Left ventricle myocardium superior (tissue), 1 donor: ENCODE measurements at regions not wholly inside any gene's neighbourhood (a gene's known extent, or its start where the extent isn't known, plus 50 kb on each side); places are given as distances from the start of the nearest gene placed in this dataset.
A peak's percentile ranks its signal among the peaks of the same experiment; 100 is the strongest.

Experiments
- ATAC-seq: fragments of 200-7000 bp; cut with Tn5 transposase; one replicate; pipeline ENCODE4 v1.9.1; 2020; ENCODE audit warnings: mild to moderate bottlenecking, moderate library complexity
- DNase-seq: peaks from one replicate; pipeline ENCODE4 v3.0.0-alpha.2; 2020
- intact Hi-C: fragments of 100-400 bp; cut with micrococcal nuclease; formaldehyde crosslinking; loops from one replicate; pipeline ENCODE4 v1.11.0; 2022
- donor health status: DM: no; HTN: yes; CAD: no; lungs with severe emphysema.

DNA sequence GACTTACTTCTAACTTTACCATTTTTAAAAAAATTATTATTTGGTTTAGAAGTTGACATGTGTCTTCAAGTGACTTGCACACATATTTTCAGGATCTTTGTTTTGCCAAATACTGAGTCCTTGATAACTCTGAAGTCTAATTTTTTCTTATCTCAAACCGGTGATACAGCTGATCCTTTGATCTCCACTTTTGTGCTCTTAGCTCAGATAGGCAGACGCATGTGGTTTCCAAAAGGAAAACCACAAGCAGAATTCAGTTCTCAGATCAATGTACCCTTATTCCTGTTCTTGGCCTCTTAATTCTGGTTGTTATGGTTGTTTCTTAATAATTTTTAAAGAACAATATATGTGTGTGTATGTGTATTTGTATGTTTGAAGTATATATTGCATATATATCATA is 238.3 kb upstream of the EDIL3 start:
- intact Hi-C loops, result no loop called here
- no peak for ATAC-seq
- no peak for DNase-seq

DNA sequence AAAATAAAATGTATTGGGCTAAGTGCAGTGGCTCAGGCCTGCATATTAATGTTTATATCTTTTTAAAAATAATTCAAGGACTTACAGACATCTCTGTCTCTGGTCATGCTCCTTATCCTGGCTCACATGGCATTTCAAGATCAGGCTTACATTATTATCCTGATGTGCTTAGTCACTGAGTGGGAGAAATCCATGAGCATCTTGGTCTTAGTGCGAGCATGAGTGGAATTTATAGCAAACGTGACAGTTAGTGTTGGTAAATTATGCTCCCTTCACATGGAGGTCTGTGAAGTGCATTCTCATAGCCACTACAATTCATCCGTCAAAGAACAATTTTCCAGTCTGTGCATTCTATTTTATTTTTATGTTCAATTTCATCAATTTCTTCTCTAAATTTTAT is 237.8 kb upstream of the EDIL3 start:
- intact Hi-C loops, result no loop called here

DNA sequence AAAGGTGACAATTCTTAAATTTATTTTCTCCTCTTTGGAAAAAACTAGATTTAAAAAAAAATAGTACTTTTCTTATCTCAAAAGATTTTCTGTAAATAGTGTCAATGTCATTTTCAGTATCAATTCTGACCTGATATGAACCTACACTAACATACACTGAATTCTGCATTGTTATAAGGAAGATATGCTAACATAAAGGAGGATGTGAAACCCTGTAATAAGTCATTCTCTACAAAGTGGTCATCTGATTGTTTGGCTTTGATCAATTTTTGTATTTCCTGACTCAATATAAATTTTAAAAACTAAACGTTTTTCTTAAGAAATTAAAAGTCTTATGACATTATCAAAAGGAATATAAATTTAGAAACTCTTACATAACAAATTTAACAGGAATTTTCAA is 233.6 kb upstream of the EDIL3 start:
- intact Hi-C loops, result no loop called here
- no peak for ATAC-seq
- no peak for DNase-seq

More for the DNA sequence above, 237.8 kb upstream of the EDIL3 start:
- DNase-seq (no peak), ATAC-seq (no peak)

DNA sequence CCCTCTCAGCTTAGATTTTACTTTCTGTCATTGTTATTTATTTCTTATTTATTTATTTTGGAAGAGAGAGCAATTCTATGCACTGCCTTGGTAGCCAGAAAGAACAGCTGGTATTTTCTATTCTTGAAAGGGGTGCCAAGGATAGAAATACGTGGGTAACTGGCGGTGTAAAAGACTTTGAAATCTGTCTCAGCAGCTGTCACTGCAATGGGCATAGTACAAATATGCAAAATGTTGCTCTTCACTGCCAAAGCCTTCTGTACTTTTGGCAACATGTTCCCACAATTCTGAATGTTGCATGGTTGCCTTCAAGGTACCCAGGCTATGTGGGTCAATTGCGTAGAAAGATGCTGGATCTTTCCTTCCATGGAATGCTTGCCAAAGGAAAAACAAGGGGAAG is 230.2 kb upstream of the EDIL3 start:
- ATAC-seq, result no peak
- intact Hi-C loops, result no loop called here
- DNase-seq, result no peak

DNA sequence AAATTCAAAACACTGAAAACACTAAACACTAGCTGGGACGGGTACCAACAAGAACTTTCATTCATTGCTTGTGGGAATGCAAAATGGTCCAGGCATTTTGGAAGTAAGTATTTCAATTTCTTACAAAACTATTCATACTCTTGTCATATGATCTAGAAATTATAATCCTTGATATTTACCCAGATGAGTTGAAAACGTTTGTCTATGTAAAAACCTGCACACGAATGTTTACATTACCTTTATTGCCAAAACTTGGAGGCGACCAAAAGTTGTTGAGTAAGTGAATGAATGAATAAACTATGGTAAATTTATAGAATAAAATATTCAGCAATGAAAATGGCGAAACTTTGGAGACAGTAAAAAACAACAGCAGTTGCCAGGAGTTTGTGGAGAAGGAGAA is 222.1 kb upstream of the EDIL3 start:
- intact Hi-C loops, result no loop called here
- DNase-seq (no peak), ATAC-seq (no peak)

DNA sequence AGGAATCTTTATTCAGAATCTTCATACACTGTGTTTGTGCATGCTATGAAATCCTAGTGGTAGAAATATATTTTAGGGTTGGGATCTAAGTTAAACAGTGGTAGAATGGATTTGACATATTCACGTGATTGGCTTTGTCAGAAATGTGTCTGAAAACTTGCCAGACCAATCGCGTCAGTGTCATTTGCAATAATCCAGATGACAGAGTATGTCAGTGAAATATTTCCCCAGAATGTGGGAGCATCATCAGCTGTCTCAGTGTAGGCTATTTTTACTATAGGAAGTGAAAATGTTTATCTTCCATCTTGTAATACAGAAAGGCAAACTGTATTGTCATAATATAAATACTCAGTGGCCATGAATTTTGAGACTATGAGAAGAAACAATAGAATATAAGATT is 220.6 kb upstream of the EDIL3 start:
- ATAC-seq (no peak), DNase-seq (no peak)
- intact Hi-C loops, result no loop called here

DNA sequence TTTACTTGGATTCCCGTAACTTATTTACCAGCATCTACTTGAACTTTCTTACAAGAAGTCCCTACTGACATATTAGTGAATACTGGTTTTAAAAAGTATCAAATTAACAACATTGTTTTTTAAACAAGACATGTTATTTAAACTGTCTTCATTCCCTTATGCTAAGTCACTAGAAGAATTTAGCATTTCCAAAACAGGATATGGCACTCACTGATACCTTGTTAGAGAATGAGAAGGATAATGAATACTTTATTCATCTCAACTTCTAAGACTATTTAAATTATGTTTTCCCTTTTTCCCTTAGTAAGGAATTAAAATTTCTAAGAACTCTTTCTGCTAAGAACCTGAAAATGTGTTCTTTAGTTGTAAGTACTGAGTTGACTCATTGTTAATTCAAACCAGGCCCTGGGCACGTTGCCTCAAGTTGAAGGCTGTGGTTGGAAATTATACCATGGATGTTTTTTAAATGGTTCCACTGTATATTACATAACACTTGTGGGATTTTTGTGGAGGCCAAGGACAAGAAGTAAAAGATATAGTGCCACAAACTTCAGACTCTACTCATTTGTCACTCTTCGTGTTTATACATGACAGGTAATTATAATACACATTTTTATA is 219.0 kb upstream of the EDIL3 start:
- no peak for ATAC-seq
- intact Hi-C loops, result no loop called here
- DNase-seq, result peak; percentile 37

DNA sequence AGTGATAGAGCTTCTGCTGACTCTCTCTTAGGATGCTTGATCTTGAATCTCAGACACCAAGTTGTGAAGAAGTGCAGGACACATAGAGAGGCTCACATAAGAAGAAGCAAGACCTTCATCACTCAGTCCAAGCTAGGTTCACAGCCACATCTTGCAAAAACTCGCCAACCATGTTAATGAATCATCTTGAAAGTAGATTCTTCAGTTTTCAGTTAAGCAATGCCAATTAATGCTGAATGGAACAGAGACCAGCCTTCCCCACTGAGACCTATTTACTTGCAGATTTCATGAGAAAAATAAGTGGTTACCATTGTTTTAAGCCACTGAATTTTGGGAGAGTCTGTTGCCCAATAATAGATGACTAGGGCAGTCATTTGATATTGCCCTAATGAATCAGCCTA is 217.7 kb upstream of the EDIL3 start:
- intact Hi-C loops, result no loop called here
- no peak for ATAC-seq
- DNase-seq, result no peak

DNA sequence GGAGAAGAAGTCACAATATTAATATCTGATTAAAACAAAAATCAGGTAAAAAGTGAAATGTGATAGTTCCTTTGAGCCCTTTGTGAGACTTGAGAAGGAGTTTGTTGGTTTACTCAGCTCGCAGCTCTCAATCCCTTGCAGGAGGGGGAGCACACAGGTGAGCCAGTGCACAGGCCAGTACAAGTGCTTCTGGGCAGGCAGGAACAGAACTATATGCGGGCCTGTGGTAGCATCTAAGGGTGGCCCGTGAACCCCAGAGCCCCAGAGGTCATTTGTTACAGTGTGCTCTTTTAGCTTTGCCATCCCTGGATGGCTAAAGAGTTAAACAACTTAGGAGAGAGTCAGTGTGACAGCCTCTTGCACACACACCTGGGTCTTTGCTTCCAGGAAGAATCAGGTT is 215.3 kb upstream of the EDIL3 start:
- intact Hi-C loops, result no loop called here
- ATAC-seq (no peak), DNase-seq (no peak)

DNA sequence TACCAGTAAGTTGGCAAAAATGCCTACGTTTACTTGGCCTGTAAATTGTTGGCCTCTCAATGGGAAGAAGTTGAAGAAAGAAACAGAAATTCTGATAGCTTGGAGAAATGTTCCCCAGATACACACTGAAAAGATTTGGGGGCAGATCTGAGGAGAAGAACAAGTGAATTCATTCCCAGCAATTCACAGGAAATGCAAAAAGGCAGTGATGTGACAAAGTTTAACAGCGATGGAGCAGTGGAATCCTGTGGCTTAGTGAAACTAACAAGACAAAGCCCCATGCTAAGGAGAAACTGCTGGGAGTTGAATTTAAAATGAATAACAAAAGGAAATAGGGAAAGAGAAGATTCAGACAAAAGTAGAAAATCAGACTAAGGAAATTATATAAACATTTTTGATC is 213.2 kb upstream of the EDIL3 start:
- no peak for DNase-seq
- intact Hi-C loops, result no loop called here
- no peak for ATAC-seq

DNA sequence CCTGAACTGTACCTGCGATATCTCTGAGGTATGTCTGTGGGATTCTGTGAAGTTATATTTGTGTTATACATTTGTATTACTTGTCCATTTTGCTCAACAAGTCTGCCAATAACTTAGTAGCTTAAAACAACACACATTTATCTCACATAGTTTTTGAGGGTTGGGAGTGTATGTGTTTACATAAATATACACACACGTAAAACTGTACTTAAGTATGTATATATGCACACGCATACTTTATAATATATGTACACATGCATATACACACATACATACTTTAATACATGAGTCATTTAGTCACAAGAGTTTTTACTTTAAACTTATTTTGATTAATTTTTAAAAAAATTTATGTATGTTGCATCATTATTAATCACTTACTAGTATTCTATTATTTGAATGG is 205.9 kb upstream of the EDIL3 start:
- ATAC-seq, result no peak
- DNase-seq, result no peak
- intact Hi-C loops, result no loop called here

DNA sequence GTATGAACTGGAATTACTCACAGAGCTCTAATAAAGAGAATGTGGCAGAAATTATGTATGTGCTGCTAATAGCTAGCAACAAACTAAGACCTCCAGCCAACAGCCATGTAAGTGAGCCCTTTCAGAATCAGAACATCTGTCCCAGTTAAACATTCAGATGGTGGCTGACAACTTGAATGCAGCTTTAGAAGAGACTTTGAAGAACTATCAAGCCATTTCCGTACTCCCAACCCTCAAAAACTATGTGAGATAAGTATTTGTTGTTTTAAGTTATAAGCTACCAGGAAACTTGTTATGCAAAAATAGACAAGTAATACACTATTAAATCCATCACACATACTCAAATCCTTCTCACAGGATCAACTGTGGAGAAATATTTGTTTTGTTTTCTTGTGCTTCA is 205.2 kb upstream of the EDIL3 start:
- DNase-seq (no peak), ATAC-seq (no peak)
- intact Hi-C loops, result no loop called here

DNA sequence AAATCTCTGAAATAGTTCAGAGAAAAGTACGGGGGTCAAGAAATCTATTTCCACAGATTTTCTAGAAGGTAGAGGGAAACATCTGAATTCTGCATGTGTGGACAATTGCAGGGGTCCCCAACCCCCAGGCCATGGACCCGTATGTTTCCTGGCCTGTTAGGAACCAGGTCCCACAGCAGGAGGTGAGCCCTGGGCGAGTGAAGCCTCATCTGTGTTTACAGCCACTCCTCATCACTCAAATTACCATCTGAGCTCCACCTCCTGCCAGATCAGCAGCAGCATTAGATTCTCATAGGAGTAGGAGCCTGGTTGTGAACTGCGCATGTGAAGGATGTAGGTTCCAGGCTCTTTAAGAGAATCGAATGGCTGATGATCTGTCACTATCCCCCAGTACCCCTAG is 200.5 kb upstream of the EDIL3 start:
- intact Hi-C loops, result no loop called here
- ATAC-seq (no peak), DNase-seq (no peak)

DNA sequence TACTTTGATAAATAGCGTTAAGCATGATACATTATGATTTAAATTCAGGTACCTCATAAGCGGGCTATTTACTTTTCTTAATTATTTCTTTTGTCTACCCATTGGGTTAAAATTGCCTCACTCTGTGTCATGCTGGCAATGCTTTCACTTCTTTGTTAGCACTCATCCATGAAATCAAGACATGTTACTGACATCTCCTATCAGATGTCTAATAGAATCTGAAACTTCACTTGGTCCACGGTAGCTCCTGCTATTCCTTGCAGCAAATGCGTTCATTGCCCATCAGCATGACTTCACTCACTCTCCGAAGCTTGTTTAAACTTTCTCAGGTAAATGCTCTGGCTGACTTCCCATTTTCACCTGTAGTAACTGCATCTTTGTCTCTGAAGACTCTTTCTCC is 193.5 kb upstream of the EDIL3 start:
- no peak for ATAC-seq
- no peak for DNase-seq
- intact Hi-C loops, result no loop called here

DNA sequence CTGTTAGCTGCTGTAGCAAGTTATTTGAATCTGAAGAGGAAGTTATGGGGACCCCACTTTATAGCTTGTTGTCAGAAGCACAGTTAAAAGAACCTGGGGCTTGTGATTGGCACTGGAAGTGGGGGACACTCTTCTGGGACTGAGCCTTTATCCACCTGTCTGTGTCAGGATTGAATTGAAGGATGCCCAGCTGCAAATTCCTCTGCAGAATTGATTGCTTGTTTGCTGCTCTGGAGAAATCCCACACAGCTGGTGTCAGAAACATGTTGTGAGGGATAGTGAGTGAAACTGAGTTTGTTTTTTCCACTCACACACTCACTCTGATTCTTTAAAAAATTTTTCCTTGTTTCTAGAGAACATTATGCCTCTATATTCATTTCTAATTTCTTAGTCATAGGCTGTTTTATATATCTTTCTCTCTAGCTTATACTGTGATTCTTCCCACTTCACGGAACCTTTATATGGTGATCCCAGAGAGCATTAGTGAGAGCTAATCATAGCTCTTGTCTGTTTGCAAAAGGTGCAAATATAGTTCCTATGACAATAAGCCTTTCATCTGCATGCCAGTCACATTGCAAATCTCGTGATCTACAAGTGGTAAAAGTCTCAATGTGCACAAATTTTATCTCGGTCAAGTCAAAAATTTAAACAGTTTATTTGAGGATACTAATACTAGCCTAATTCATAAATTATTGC is 188.5 kb upstream of the EDIL3 start:
- ATAC-seq (no peak), DNase-seq (no peak)
- intact Hi-C loops, result no loop called here

DNA sequence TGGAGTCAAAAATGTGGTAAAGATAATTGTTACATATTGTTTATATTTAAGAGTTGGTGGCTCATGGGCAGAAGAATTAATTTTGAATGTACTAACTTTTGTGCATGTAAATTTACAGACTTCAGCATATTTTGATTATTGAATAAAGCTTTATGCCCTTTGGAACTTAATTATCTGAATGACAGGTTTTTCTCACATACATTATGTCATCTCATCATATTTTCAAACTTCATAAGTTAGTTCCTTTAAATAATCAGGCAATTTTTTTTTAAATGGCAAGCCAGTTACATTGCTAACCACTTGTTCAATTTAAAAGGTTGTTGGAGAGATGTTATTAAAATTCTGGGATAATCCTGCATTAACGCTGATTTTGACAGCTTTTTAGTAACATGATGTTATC is 184.6 kb upstream of the EDIL3 start:
- intact Hi-C loops, result no loop called here
- no peak for DNase-seq
- ATAC-seq, result no peak

DNA sequence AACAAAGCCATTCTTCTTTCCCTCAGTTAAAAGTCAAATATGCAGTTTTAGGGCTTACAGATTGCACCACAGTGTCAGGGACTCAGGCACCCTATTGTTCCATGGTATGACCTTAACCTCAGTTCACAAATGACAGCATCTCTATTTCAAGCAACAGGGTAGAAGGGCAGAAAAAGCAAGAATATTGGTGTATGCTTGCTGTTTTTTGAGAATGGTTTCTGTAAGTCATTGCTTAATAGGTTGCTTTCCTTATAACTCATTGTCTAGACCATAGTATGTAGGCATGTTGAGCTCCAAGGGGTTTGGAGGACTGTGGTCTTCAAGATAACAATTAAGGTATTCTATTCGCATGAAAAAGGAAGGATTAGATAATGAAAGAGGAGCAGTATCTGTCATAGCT is 183.5 kb upstream of the EDIL3 start:
- no peak for DNase-seq
- no peak for ATAC-seq
- intact Hi-C loops, result no loop called here

DNA sequence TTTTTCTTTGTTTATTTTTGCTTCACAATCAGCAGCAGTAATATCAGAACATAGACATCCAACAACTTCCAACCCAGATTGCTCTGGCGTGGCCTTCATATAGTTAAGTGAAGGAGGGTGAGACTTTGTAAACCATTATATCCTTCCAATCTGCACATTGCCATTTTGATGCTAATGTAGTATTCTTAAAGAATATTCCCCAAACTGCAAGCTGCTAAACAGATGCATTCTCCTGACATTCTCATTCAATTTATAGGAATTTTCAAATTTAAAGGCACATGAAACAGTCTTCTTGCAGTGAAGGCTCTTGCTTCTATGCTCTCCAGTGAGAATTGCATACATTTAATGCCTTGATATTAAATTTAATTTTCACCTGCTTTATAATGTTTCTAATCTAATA is 181.2 kb upstream of the EDIL3 start:
- ATAC-seq (no peak), DNase-seq (no peak)
- intact Hi-C loops, result no loop called here

DNA sequence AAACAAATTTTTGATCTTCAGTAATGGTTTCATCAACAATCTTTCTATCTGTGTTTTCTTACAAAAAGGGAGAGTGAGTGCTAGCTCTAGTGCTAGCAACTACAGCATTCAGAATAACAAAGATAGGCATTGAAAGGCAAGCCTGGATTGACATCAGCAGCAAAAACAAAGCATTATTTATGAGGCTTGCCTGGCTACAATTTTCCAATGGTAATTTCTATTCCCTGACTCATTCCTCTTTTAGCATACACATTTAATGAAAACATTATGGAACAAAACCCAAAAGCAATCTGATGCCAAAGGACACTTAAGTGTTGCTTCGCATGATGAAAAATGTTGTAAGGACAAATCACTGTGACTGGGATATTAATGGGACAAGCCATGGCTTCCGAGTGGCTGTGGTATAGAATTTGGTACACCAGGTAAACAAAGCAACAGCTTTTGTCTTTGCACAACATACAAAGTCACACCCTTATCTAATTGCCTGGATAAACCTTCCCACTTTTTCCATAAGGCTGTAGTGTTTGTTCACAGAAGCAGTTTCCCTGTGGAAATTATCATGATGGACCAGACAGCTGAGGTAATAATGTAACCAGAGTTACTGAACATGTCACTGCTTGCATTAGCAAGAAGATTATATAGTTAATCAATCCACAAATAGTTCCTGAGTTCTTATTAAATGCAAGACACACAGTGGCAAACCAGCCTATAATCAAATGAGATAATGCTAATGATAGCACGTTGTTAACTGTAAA is 179.8 kb upstream of the EDIL3 start:
- intact Hi-C loops, result no loop called here
- DNase-seq (no peak), ATAC-seq (no peak)

DNA sequence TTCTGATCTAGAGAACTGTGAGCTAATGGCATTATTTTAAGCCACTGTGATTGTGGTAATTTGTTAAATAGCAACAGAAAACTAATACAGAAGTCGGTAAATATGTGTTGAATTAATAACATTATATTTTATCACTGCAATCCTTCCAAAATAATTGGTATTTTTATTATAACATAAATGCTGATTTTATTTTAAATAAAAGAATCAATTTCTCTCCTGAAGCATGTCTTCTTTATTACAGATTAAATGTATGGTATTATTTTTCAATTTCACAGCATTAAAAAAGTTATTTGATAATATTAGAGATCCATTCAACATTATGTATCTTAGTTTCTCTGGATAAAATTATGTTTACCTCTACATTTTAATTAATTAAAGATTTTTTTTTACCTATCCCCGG is 165.5 kb upstream of the EDIL3 start:
- no peak for ATAC-seq
- intact Hi-C loops, result no loop called here
- no peak for DNase-seq

DNA sequence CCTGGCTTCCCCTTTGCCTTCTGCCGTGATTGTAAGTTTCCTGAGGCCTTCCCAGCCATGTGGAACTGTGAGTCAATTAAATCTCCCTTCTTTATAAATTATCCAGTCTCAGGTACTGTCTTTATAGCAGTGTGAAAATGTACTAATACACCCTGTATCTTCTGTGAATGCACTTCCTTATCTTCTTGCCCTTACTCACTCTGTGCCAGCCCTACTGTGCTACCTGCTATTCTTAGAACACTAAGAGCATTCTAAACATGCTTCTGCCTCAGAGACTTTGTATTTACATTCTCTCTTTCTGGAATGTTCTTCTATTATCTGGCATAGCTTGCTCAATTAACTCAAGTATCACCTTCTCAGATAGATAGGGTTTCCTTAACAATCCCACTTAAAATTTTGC is 164.4 kb upstream of the EDIL3 start:
- intact Hi-C loops, result no loop called here
- ATAC-seq, result peak; percentile 92

More for the DNA sequence above, 164.4 kb upstream of the EDIL3 start:
- DNase-seq, result no peak
